ENCODE measurements at regions not wholly inside any gene's neighbourhood (a gene's known extent, or its start where the extent isn't known, plus 50 kb on each side); places are given as distances from the start of the nearest gene placed in this dataset.

GRCh38 chr10:107831772-107832171 is 667.3 kb upstream of the SORCS1 start:
- no peak for TF ChIP-seq CTCF (IDR thresholded peaks at IDR 0.05)
- TF ChIP-seq ZNF138 (CRISPR knock-in tag; conservative IDR thresholded peaks at IDR 0.05) = no peak
- no peak for TF ChIP-seq NR2C2 (CRISPR knock-in tag; IDR thresholded peaks at IDR 0.05)
- no peak for TF ChIP-seq IRF2 (CRISPR knock-in tag; IDR thresholded peaks at IDR 0.05; ENCODE audit: borderline replicate concordance, low read depth)
- TF ChIP-seq ATF3 (CRISPR knock-in tag; conservative IDR thresholded peaks at IDR 0.05) = no peak
- TF ChIP-seq MAX (CRISPR knock-in tag; IDR thresholded peaks at IDR 0.05) = no peak
- no peak for TF ChIP-seq E2F5 (CRISPR knock-in tag; IDR thresholded peaks at IDR 0.05)
- no peak for TF ChIP-seq NR1H2 (CRISPR knock-in tag; IDR thresholded peaks at IDR 0.05)
- TF ChIP-seq E2F1 (CRISPR knock-in tag; IDR thresholded peaks at IDR 0.05) = no peak

All from WTC11 (cell line).